GM12878 (cell line): ENCODE measurements at regions not wholly inside any gene's neighbourhood (a gene's known extent, or its start where the extent isn't known, plus 50 kb on each side); places are given as distances from the start of the nearest gene placed in this dataset.

Experiments used
- CHD2 ChIP-seq: IDR thresholded peaks from 2 replicates; pipeline ENCODE4 v1.6.1; 2011; ENCODE audit warnings: low read depth, low read length, improper control_type of control experiment, borderline replicate concordance
- EP300 ChIP-seq, 2 experiments: fragments of 150-350 bp in 1 of 2; IDR thresholded peaks; 2 replicates each; pipeline ENCODE4 v1.6.1; 2011 to 2012; ENCODE audit warnings: low read depth in 2 of 2, low read length in 2 of 2, borderline replicate concordance in 1 of 2, improper control_type of control experiment in 1 of 2, inconsistent platforms in 1 of 2; ENCODE audit not compliant: control insufficient read depth in 1 of 2
- NFYB ChIP-seq: IDR thresholded peaks from 2 replicates; pipeline ENCODE4 v1.6.1; 2011; ENCODE audit warnings: low read depth, mild to moderate bottlenecking, low read length, improper control_type of control experiment, moderate library complexity; ENCODE audit not compliant: insufficient read depth
- POLR2A ChIP-seq: IDR thresholded peaks from 2 replicates; pipeline ENCODE4 v1.6.1; 2011; ENCODE audit warnings: low read depth, mild to moderate bottlenecking, low read length
- POLR2AphosphoS5 ChIP-seq: IDR thresholded peaks from 2 replicates; pipeline ENCODE4 v1.6.1; 2011; ENCODE audit warnings: mild to moderate bottlenecking, low read length, inconsistent platforms
- SIX5 ChIP-seq: IDR thresholded peaks from 2 replicates; pipeline ENCODE4 v1.6.1; 2011; ENCODE audit warnings: mild to moderate bottlenecking, low read depth, low read length, moderate library complexity; ENCODE audit not compliant: severe bottlenecking
- YY1 ChIP-seq: IDR thresholded peaks from 2 replicates; pipeline ENCODE4 v1.6.1; 2011; ENCODE audit warnings: low read depth, mild to moderate bottlenecking, low read length
- ZNF24 ChIP-seq: fragments of 450-650 bp; IDR thresholded peaks from 2 replicates; pipeline ENCODE4 v1.6.1; 2017; ENCODE audit warnings: antibody characterized with exemption, mild to moderate bottlenecking
- TF ChIP-seq, protein P1 (sequence below): fragments of 450-650 bp; IDR thresholded peaks from 2 replicates; pipeline ENCODE4 v1.6.1; 2017; ENCODE audit warnings: mild to moderate bottlenecking, low read depth, inconsistent platforms; ENCODE audit not compliant: poor library complexity, severe bottlenecking
- TF ChIP-seq, protein P2 (sequence below): IDR thresholded peaks from 2 replicates; pipeline ENCODE4 v1.6.1; 2011; ENCODE audit warnings: borderline replicate concordance, low read depth, mild to moderate bottlenecking, moderate library complexity, mixed read lengths, low read length; ENCODE audit not compliant: insufficient read depth; ENCODE audit errors: extremely low read length
- TF ChIP-seq, protein P3 (sequence below): fragments of 450-650 bp; IDR thresholded peaks from 2 replicates; pipeline ENCODE4 v1.6.1; 2017; ENCODE audit warnings: antibody characterized with exemption, mild to moderate bottlenecking, moderate library complexity

DNA sequence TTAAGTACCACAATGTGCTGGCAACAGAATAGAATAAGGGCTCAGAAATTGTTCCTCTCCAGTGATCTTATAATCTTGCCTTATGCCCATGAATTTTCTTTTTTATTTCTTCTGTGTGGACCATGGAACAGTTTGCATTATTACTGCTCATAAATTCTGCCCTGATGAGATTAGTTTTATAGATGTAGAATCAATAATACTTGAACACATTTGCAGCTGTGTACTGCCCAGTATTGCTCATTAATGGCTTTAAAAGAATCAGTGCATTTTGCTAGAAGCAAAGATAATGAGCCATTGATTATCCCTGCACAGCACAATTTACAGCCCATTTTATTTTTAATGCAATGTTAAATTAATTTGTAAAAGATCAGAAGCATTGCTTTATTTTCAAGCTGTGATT lies 172.3 kb upstream of the STXBP6 start:
- TF ChIP-seq POLR2AphosphoS5 (no peak), NFYB (no peak), CHD2 (no peak), SIX5 (no peak), EP300 (IDR thresholded peaks at IDR 0.05; ENCODE audit: borderline replicate concordance in 1 of 2, control insufficient read depth in 1 of 2, low read depth in 2 of 2, low read length in 2 of 2) (no peak), POLR2A (no peak), YY1 (no peak), ZNF24 (no peak)
- TF ChIP-seq, protein P1, sequence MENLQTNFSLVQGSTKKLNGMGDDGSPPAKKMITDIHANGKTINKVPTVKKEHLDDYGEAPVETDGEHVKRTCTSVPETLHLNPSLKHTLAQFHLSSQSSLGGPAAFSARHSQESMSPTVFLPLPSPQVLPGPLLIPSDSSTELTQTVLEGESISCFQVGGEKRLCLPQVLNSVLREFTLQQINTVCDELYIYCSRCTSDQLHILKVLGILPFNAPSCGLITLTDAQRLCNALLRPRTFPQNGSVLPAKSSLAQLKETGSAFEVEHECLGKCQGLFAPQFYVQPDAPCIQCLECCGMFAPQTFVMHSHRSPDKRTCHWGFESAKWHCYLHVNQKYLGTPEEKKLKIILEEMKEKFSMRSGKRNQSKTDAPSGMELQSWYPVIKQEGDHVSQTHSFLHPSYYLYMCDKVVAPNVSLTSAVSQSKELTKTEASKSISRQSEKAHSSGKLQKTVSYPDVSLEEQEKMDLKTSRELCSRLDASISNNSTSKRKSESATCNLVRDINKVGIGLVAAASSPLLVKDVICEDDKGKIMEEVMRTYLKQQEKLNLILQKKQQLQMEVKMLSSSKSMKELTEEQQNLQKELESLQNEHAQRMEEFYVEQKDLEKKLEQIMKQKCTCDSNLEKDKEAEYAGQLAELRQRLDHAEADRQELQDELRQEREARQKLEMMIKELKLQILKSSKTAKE: no peak
- TF ChIP-seq, protein P2, sequence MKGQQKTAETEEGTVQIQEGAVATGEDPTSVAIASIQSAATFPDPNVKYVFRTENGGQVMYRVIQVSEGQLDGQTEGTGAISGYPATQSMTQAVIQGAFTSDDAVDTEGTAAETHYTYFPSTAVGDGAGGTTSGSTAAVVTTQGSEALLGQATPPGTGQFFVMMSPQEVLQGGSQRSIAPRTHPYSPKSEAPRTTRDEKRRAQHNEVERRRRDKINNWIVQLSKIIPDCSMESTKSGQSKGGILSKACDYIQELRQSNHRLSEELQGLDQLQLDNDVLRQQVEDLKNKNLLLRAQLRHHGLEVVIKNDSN: no peak
- TF ChIP-seq, protein P3, sequence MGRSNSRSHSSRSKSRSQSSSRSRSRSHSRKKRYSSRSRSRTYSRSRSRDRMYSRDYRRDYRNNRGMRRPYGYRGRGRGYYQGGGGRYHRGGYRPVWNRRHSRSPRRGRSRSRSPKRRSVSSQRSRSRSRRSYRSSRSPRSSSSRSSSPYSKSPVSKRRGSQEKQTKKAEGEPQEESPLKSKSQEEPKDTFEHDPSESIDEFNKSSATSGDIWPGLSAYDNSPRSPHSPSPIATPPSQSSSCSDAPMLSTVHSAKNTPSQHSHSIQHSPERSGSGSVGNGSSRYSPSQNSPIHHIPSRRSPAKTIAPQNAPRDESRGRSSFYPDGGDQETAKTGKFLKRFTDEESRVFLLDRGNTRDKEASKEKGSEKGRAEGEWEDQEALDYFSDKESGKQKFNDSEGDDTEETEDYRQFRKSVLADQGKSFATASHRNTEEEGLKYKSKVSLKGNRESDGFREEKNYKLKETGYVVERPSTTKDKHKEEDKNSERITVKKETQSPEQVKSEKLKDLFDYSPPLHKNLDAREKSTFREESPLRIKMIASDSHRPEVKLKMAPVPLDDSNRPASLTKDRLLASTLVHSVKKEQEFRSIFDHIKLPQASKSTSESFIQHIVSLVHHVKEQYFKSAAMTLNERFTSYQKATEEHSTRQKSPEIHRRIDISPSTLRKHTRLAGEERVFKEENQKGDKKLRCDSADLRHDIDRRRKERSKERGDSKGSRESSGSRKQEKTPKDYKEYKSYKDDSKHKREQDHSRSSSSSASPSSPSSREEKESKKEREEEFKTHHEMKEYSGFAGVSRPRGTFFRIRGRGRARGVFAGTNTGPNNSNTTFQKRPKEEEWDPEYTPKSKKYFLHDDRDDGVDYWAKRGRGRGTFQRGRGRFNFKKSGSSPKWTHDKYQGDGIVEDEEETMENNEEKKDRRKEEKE: no peak
